HCT116 (cell line): ENCODE measurements at regions not wholly inside any gene's neighbourhood (a gene's known extent, or its start where the extent isn't known, plus 50 kb on each side); places are given as distances from the start of the nearest gene placed in this dataset.

Experiments
- ATAC-seq: fragments of 200-7000 bp; cut with Tn5 transposase; 2 replicates; pipeline ENCODE4 v1.9.1; 2020; ENCODE audit warnings: mild to moderate bottlenecking, moderate library complexity
- BruUV-seq: library from RNA; stranded (reverse); fragments of 400-500 nt; replicated peaks from 2 replicates; lab custom pipeline; 2021; lab: Mats Ljungman, UMichigan
- CTCF ChIA-PET: fragments of 300-600 bp; sonication (Branson Sonifier 250); formaldehyde crosslinking; loops from one replicate; lab custom pipeline; 2021; ENCODE audit warnings: antibody characterized with exemption; lab: Charles Lee
- POLR2A ChIA-PET: fragments of 300-600, 350-600 bp; sonication (Branson Sonifier 250); formaldehyde crosslinking; loops from one replicate; lab custom pipeline; 2021; ENCODE audit warnings: antibody characterized with exemption; lab: Charles Lee
- RAD21 ChIA-PET, 2 experiments: fragments of 300-600 bp; sonication (Branson Sonifier 250); formaldehyde crosslinking; loops; one replicate each; lab custom pipeline; 2023; ENCODE audit warnings: low total read pairs in 2 of 2; ENCODE audit not compliant: uncharacterized antibody in 2 of 2, unreplicated experiment in 2 of 2, low non-redundant PET in 1 of 2; lab: Charles Lee
- DNase-seq: peaks from one replicate; pipeline ENCODE4 v3.0.0-alpha.2; 2010; ENCODE audit warnings: low read depth, low spot score
- H2AFZ ChIP-seq: fragments of 200-600 bp; shearing (Covaris generic), sonication (generic); 2 replicates; pipeline ENCODE4 v1.6.1; 2017; ENCODE audit warnings: low read depth, mixed run types, mixed read lengths, antibody characterized with exemption, low read length; ENCODE audit not compliant: poor library complexity, severe bottlenecking
- H3K27ac ChIP-seq: 2 replicates; pipeline ENCODE4 v1.5.1; 2012; ENCODE audit warnings: low read depth, low read length
- H3K27me3 ChIP-seq: fragments of 200-600 bp; sonication (generic); 2 replicates; pipeline ENCODE4 v1.6.1; 2016; ENCODE audit warnings: mixed run types, low read length, mixed read lengths; ENCODE audit not compliant: insufficient read depth
- H3K36me3 ChIP-seq, 2 experiments: fragments of 200-500 bp in 1 of 2; fragments of 200-600 bp in 1 of 2; sonication (Bioruptor generic) in 1 of 2; sonication (generic) in 1 of 2; 2 replicates each; pipeline versions ENCODE4 v1.5.1 to v1.6.1; 2014 to 2016; ENCODE audit warnings: low read length in 2 of 2, inconsistent platforms in 1 of 2, mixed read lengths in 1 of 2, mixed run types in 1 of 2; ENCODE audit not compliant: insufficient read depth in 2 of 2, control insufficient read depth in 1 of 2
- H3K4me1 ChIP-seq, 2 experiments: fragments of 200-600 bp in 1 of 2; sonication (generic) in 1 of 2; 2 replicates each; pipeline versions ENCODE4 v1.5.1 to v1.6.1; 2012 to 2017; ENCODE audit warnings: low read length in 2 of 2, inconsistent platforms in 1 of 2, mild to moderate bottlenecking in 1 of 2, mixed read lengths in 1 of 2, mixed run types in 1 of 2, moderate library complexity in 1 of 2; ENCODE audit not compliant: insufficient read depth in 2 of 2, control insufficient read depth in 1 of 2
- H3K4me2 ChIP-seq: fragments of 200-600 bp; sonication (generic); 2 replicates; pipeline ENCODE4 v1.6.1; 2017; ENCODE audit warnings: mixed run types, low read length, mixed read lengths
- H3K4me3 ChIP-seq, 2 experiments: fragments of 200-600 bp in 1 of 2; sonication (generic) in 1 of 2; replicated peaks in 1 of 2; 2 replicates each; pipeline ENCODE4 v1.5.1; 2011 to 2016; ENCODE audit warnings: low read length in 2 of 2, control low read depth in 1 of 2, low read depth in 1 of 2, mild to moderate bottlenecking in 1 of 2, mixed read lengths in 1 of 2, mixed run types in 1 of 2
- H3K79me2 ChIP-seq: fragments of 200-600 bp; sonication (generic); 2 replicates; pipeline ENCODE4 v1.6.1; 2017; ENCODE audit warnings: mild to moderate bottlenecking, mixed run types, low read length, moderate library complexity, mixed read lengths; ENCODE audit not compliant: insufficient read depth
- H3K9ac ChIP-seq: fragments of 200-600 bp; sonication (generic); 2 replicates; pipeline ENCODE4 v1.6.1; 2016; ENCODE audit warnings: low read length, mixed read lengths
- H3K9me2 ChIP-seq: fragments of 200-600 bp; sonication (generic), shearing (Covaris generic); 2 replicates; pipeline ENCODE4 v1.6.1; 2017; ENCODE audit warnings: mixed run types, mild to moderate bottlenecking, moderate library complexity; ENCODE audit not compliant: insufficient read depth
- H3K9me3 ChIP-seq, 2 experiments: fragments of 200-500 bp in 1 of 2; fragments of 200-600 bp in 1 of 2; sonication (Bioruptor generic) in 1 of 2; sonication (generic) in 1 of 2; 2 replicates each; pipeline ENCODE4 v1.6.1; 2014 to 2017; ENCODE audit warnings: low read length in 2 of 2, mixed read lengths in 2 of 2, inconsistent platforms in 1 of 2, low read depth in 1 of 2, mild to moderate bottlenecking in 1 of 2, mixed run types in 1 of 2, moderate library complexity in 1 of 2; ENCODE audit not compliant: control insufficient read depth in 1 of 2, insufficient read depth in 1 of 2
- H4K20me1 ChIP-seq: fragments of 200-600 bp; sonication (generic), shearing (Covaris generic); 2 replicates; pipeline ENCODE4 v1.6.1; 2017; ENCODE audit warnings: mixed run types, mild to moderate bottlenecking, moderate library complexity; ENCODE audit not compliant: insufficient read depth
- POLR2A ChIP-seq: IDR thresholded peaks from 2 replicates; pipeline ENCODE4 v1.7.0; 2011; ENCODE audit warnings: borderline replicate concordance; ENCODE audit not compliant: insufficient read depth, insufficient read length; ENCODE audit errors: extremely low read depth
- POLR2AphosphoS5 ChIP-seq: IDR thresholded peaks from 2 replicates; pipeline ENCODE4 v1.6.1; 2011; ENCODE audit warnings: mild to moderate bottlenecking, low read depth, low read length, moderate library complexity
- SIN3A ChIP-seq: IDR thresholded peaks from 2 replicates; pipeline ENCODE4 v1.6.1; 2012; ENCODE audit warnings: low read depth
- YY1 ChIP-seq: IDR thresholded peaks from 2 replicates; pipeline ENCODE4 v1.6.1; 2011; ENCODE audit warnings: low read length, low read depth, moderate library complexity, mild to moderate bottlenecking; ENCODE audit not compliant: insufficient replicate concordance; ENCODE audit errors: extremely low read depth
- ZBTB33 ChIP-seq: IDR thresholded peaks from 2 replicates; pipeline ENCODE4 v1.6.1; 2011; ENCODE audit warnings: mild to moderate bottlenecking, low read length, moderate library complexity; ENCODE audit not compliant: insufficient replicate concordance; ENCODE audit errors: extremely low read depth
- intact Hi-C: fragments of 100-400 bp; cut with micrococcal nuclease; formaldehyde crosslinking; loops from 2 replicates; pipeline ENCODE4 v1.10.0; 2022

- BruUV-seq, result no TSS peak
- no peak for DNase-seq
- Histone ChIP-seq H3K4me2 (no peak overlapping the region), H2AFZ (no peak overlapping the region), H3K36me3 (no peaks in the 10 kb centered on the region), H3K9ac (no peak overlapping the region), H3K9me3 (peaks cover 8 to 12% of the 10 kb centered on the region in 2 experiments; a peak in 2 of 4 replicates), H3K4me3 (no peak overlapping the region), H3K4me1 (no peaks in the 10 kb centered on the region), H3K9me2 (no peaks in the 10 kb centered on the region), H3K27me3 (no peaks in the 10 kb centered on the region), H3K79me2 (no peaks in the 10 kb centered on the region), H4K20me1 (no peaks in the 10 kb centered on the region), H3K27ac (no peak overlapping the region)
- no peak for ATAC-seq
- POLR2A ChIA-PET, result no interaction called here
- intact Hi-C loops, result no loop called here
- RAD21 ChIA-PET, result no interaction called here
- no peak for TF ChIP-seq YY1
- TF ChIP-seq POLR2A, result no peak
- no peak for TF ChIP-seq SIN3A
- TF ChIP-seq POLR2AphosphoS5, result no peak
- CTCF ChIA-PET, result no interaction called here
Measured at GRCh38 chr17:70295731-70296130, 126.4 kb downstream of the KCNJ2 start.

GRCh38 chr17:70296456-70296855 lies 127.1 kb downstream of the KCNJ2 start:
- no peaks in the 10 kb centered on the region for H3K4me1 ChIP-seq
- no peak for ATAC-seq
- intact Hi-C loops, result no loop called here
- no TSS peak for BruUV-seq
- no peak for TF ChIP-seq ZBTB33
- TF ChIP-seq, all 23 proteins: peak for 0
- Histone ChIP-seq H3K9me2 (no peaks in the 10 kb centered on the region), H3K9me3 (peaks cover 8 to 12% of the 10 kb centered on the region in 2 experiments; a peak in 2 of 4 replicates), H4K20me1 (no peaks in the 10 kb centered on the region), H2AFZ (no peak overlapping the region), H3K4me3 (no peak overlapping the region), H3K36me3 (no peaks in the 10 kb centered on the region), H3K4me2 (no peak overlapping the region), H3K27me3 (no peaks in the 10 kb centered on the region), H3K79me2 (no peaks in the 10 kb centered on the region), H3K27ac (no peak overlapping the region), H3K9ac (no peak overlapping the region)
- ChIA-PET RAD21 (no interaction called here), POLR2A (no interaction called here), CTCF (no interaction called here)
- DNase-seq, result no peak
